Keratinocyte (primary cell): ENCODE measurements at regions not wholly inside any gene's neighbourhood (a gene's known extent, or its start where the extent isn't known, plus 50 kb on each side); places are given as distances from the start of the nearest gene placed in this dataset.

Experiments used
- DNase-seq: peaks from one replicate; pipeline ENCODE4 v3.0.0-alpha.2; 2011; ENCODE audit warnings: low read depth, missing footprints, low spot score
- FAIRE-seq: peaks from 2 replicates; lab custom pipeline; 2011; peaks lifted over from hg19 to GRCh38; lab: Jason Lieb, UNC
- H2AFZ ChIP-seq: 2 replicates; pipeline ENCODE4 v1.6.0; 2012; ENCODE audit warnings: low read length, control low read depth, inconsistent platforms; ENCODE audit not compliant: control insufficient read depth
- H3K27ac ChIP-seq: 2 replicates; pipeline ENCODE4 v1.5.1; 2011; ENCODE audit warnings: low read length; ENCODE audit not compliant: control insufficient read depth, insufficient read depth
- H3K27me3 ChIP-seq: 3 replicates; pipeline ENCODE4 v1.6.0; 2011; ENCODE audit warnings: low read length; ENCODE audit not compliant: control insufficient read depth, insufficient read depth; ENCODE audit errors: extremely low read depth
- H3K36me3 ChIP-seq, 2 experiments: 2 replicates in 1 of 2; 3 replicates in 1 of 2; pipeline ENCODE4 v1.5.1; 2011; ENCODE audit warnings: low read length in 2 of 2, mild to moderate bottlenecking in 1 of 2; ENCODE audit not compliant: control insufficient read depth in 2 of 2, insufficient read depth in 2 of 2; ENCODE audit errors: extremely low read depth in 1 of 2
- H3K4me1 ChIP-seq: 3 replicates; pipeline ENCODE4 v1.5.1; 2011; ENCODE audit warnings: low read length; ENCODE audit not compliant: control insufficient read depth, insufficient read depth; ENCODE audit errors: extremely low read depth
- H3K4me2 ChIP-seq: 3 replicates; pipeline ENCODE4 v1.6.0; 2011; ENCODE audit warnings: low read depth, low read length; ENCODE audit not compliant: control insufficient read depth, insufficient read depth; ENCODE audit errors: extremely low read depth
- H3K4me3 ChIP-seq, 3 experiments: fragments of 200-600 bp in 1 of 3; sonication (generic) in 1 of 3; 2 replicates in 2 of 3; 3 replicates in 1 of 3; pipeline ENCODE4 v1.5.1; 2011 to 2016; ENCODE audit warnings: low read length in 3 of 3, mild to moderate bottlenecking in 3 of 3, control low read depth in 2 of 3, inconsistent platforms in 1 of 3, low read depth in 1 of 3, mixed read lengths in 1 of 3, mixed run types in 1 of 3, moderate library complexity in 1 of 3; ENCODE audit not compliant: control insufficient read depth in 2 of 3, insufficient read depth in 2 of 3; ENCODE audit errors: extremely low read depth in 1 of 3
- H3K79me2 ChIP-seq: 2 replicates; pipeline ENCODE4 v1.6.0; 2012; ENCODE audit warnings: low read length; ENCODE audit not compliant: control insufficient read depth, insufficient read depth
- H3K9ac ChIP-seq: 3 replicates; pipeline ENCODE4 v1.6.0; 2011; ENCODE audit warnings: low read length; ENCODE audit not compliant: control insufficient read depth, insufficient read depth; ENCODE audit errors: extremely low read depth
- H3K9me1 ChIP-seq: 3 replicates; pipeline ENCODE4 v1.6.0; 2011; ENCODE audit warnings: low read length; ENCODE audit not compliant: control insufficient read depth, insufficient read depth; ENCODE audit errors: extremely low read depth
- H3K9me3 ChIP-seq: 2 replicates; pipeline ENCODE4 v1.5.1; 2012; ENCODE audit warnings: low read depth, low read length; ENCODE audit not compliant: control insufficient read depth
- H4K20me1 ChIP-seq: 3 replicates; pipeline ENCODE4 v1.6.0; 2011; ENCODE audit warnings: low read length; ENCODE audit not compliant: control insufficient read depth, insufficient read depth; ENCODE audit errors: extremely low read depth
- EZH2 ChIP-seq: IDR thresholded peaks from one replicate; pipeline ENCODE4 v1.6.1; 2012; ENCODE audit warnings: inconsistent platforms, mild to moderate bottlenecking, low read length, moderate library complexity
- dilution Hi-C: fragments of 300-500 bp; cut with MboI; formaldehyde crosslinking; loops from one replicate; pipeline ENCODE4 v1.7.0; 2020; ENCODE audit warnings: low sequenced_read_pairs; ENCODE audit not compliant: extremely low pct_ligation_motif_present
- TF ChIP-seq, protein P1 (sequence below), 3 experiments: IDR thresholded peaks in 1 of 3; conservative IDR thresholded peaks in 1 of 3; optimal IDR thresholded peaks in 1 of 3; 2 replicates in 2 of 3; 3 replicates in 1 of 3; pipeline versions ENCODE3 to v1.5.1; 2011; ENCODE audit warnings: low read length in 3 of 3, mild to moderate bottlenecking in 3 of 3, moderate library complexity in 2 of 3, control low read depth in 1 of 3, inconsistent platforms in 1 of 3; ENCODE audit not compliant: insufficient read depth in 2 of 3; ENCODE audit errors: extremely low read depth in 1 of 3

DNA sequence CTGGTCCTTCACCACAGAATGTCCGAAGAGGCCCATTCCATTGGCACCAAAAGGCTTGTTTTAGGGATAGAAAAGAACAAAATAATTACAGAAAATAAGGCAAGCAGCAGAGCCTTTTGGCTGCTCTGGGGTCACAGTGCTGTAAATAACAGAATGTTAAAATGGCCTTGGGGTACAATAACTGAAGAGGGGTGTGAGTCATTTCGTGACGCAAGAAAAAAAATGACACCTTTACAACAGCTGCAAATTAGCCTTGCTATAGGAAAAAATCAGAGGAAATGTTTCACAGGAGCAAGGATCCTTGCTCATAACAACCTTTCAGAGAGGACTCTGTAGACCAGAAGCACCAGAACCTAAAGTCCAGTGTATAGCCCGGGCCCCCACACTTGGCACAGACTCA lies 483.4 kb downstream of the OMA1 start:
- Histone ChIP-seq H3K27ac (peak overlapping the region; percentile 41), H3K4me3 (no peak overlapping the region), H3K79me2 (no peaks in the 10 kb centered on the region), H3K9me1 (no peaks in the 10 kb centered on the region), H3K36me3 (no peaks in the 10 kb centered on the region), H3K27me3 (no peaks in the 10 kb centered on the region), H3K4me2 (peak overlapping the region; percentile 35), H3K9me3 (no peaks in the 10 kb centered on the region), H3K4me1 (peaks cover 14% of the 10 kb centered on the region), H2AFZ (no peak overlapping the region), H3K9ac (no peak overlapping the region), H4K20me1 (no peaks in the 10 kb centered on the region)
- FAIRE-seq (peak; percentile 67), DNase-seq (no peak)
- TF ChIP-seq, protein P1, sequence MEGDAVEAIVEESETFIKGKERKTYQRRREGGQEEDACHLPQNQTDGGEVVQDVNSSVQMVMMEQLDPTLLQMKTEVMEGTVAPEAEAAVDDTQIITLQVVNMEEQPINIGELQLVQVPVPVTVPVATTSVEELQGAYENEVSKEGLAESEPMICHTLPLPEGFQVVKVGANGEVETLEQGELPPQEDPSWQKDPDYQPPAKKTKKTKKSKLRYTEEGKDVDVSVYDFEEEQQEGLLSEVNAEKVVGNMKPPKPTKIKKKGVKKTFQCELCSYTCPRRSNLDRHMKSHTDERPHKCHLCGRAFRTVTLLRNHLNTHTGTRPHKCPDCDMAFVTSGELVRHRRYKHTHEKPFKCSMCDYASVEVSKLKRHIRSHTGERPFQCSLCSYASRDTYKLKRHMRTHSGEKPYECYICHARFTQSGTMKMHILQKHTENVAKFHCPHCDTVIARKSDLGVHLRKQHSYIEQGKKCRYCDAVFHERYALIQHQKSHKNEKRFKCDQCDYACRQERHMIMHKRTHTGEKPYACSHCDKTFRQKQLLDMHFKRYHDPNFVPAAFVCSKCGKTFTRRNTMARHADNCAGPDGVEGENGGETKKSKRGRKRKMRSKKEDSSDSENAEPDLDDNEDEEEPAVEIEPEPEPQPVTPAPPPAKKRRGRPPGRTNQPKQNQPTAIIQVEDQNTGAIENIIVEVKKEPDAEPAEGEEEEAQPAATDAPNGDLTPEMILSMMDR (optimal IDR thresholded peaks at IDR 0.05 in 1 of 3, IDR thresholded peaks at IDR 0.05 in 1 of 3, conservative IDR thresholded peaks at IDR 0.05 in 1 of 3; ENCODE audit: extremely low read depth in 1 of 3, insufficient read depth in 2 of 3, low read length in 3 of 3): no peak
- TF ChIP-seq EZH2: no peak
- dilution Hi-C loops: no loop called here

DNA sequence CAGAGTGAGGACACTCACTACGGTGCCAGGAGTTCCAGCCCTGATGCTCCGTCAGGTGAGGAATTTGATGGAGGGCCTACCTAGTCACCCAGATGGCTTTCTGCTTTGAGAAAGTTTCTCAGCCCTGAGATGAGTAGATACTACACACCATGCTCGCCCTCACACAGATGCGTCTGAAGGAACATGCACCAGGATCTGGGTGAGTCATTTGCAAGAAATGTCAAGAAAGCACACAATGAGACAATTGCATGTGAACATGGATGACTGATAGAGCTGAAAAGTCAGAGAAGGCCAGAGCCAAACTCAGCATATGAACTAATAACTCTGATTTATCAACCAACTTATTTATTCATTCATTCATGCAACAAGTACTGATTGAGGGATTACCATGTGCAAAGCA lies 483.9 kb downstream of the OMA1 start:
- no peaks in the 10 kb centered on the region for H3K9me3 ChIP-seq
- H3K9ac ChIP-seq: no peak overlapping the region
- no peaks in the 10 kb centered on the region for H4K20me1 ChIP-seq
- peaks cover 14% of the 10 kb centered on the region for H3K4me1 ChIP-seq
- H3K27me3 ChIP-seq: no peaks in the 10 kb centered on the region
- TF ChIP-seq, protein P1 (optimal IDR thresholded peaks at IDR 0.05 in 1 of 3, IDR thresholded peaks at IDR 0.05 in 1 of 3, conservative IDR thresholded peaks at IDR 0.05 in 1 of 3; ENCODE audit: extremely low read depth in 1 of 3, insufficient read depth in 2 of 3, low read length in 3 of 3): no peak
- TF ChIP-seq EZH2: no peak
- H3K4me3 ChIP-seq: no peak overlapping the region
- dilution Hi-C loops: no loop called here
- no peaks in the 10 kb centered on the region for H3K36me3 ChIP-seq
- H3K79me2 ChIP-seq: no peaks in the 10 kb centered on the region
- H2AFZ ChIP-seq: no peak overlapping the region
- no peaks in the 10 kb centered on the region for H3K9me1 ChIP-seq
- FAIRE-seq (peak; percentile 92), DNase-seq (peak; percentile 76)
- peak overlapping the region; percentile 35 for H3K4me2 ChIP-seq
- H3K27ac ChIP-seq: peak overlapping the region; percentile 41
